ENCODE measurements at regions not wholly inside any gene's neighbourhood (a gene's known extent, or its start where the extent isn't known, plus 50 kb on each side); places are given as distances from the start of the nearest gene placed in this dataset.

DNA sequence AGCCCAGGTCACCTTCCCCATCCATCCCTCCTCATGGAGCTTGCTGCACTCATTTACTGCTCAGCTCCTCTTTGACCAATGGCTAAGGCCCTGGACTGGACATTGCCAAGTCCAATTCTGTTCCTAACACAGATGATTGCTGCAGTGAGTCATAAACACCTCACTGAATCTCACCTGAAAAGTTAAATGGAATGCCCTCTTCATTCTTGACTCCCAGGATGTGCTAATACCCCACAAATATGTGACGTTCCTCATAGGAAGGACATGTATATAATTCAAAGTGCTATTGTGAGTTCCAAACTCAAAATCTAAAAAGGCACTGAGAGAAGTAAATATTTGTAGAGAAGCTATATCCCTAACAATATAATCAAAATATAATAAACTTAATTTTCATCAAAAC lies 73.5 kb upstream of the DLX6 start:
- TF ChIP-seq, protein P1, sequence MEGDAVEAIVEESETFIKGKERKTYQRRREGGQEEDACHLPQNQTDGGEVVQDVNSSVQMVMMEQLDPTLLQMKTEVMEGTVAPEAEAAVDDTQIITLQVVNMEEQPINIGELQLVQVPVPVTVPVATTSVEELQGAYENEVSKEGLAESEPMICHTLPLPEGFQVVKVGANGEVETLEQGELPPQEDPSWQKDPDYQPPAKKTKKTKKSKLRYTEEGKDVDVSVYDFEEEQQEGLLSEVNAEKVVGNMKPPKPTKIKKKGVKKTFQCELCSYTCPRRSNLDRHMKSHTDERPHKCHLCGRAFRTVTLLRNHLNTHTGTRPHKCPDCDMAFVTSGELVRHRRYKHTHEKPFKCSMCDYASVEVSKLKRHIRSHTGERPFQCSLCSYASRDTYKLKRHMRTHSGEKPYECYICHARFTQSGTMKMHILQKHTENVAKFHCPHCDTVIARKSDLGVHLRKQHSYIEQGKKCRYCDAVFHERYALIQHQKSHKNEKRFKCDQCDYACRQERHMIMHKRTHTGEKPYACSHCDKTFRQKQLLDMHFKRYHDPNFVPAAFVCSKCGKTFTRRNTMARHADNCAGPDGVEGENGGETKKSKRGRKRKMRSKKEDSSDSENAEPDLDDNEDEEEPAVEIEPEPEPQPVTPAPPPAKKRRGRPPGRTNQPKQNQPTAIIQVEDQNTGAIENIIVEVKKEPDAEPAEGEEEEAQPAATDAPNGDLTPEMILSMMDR (IDR thresholded peaks at IDR 0.05; ENCODE audit: unreplicated experiment) = no peak
- Mint-ChIP-seq H3K27me3 (peaks cover 4% of the 10 kb centered on the region), H3K36me3 (ENCODE audit: insufficient read depth) (no peaks in the 10 kb centered on the region), H3K4me1 (ENCODE audit: low read depth) (no peaks in the 10 kb centered on the region), H3K27ac (no peak overlapping the region), H3K4me3 (ENCODE audit: low read depth) (no peak overlapping the region), H3K9me3 (ENCODE audit: low read depth) (no peaks in the 10 kb centered on the region)
- no peak for DNase-seq (ENCODE audit: low spot score, unreplicated experiment)

DNA sequence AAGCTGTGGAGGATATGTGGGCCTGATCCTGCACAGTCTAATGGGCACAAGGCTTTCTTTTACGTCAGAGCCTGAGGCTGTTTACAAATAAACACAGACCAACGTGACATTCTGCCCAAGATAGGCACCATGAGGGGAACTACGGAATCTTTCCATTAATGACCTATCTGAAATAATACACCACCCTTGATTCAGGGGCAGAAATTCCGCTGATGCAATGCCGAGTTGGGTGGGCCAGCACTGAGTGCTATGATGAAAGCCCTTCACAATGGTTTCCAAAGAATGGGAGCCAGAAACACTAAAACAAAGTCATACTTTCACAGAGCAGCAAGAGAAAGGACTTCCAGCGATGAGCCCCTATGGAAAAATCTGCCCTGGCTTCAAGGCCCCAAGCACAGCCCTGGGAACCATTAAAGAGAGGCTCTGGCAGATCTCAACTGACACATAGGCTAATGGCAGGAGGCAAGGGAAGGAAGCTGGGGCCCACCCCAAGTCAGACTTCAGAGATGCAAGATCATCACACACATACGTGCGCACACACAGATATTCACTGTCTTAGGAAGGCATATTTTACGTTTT lies 72.2 kb upstream of the DLX6 start:
- no peak for DNase-seq (ENCODE audit: low spot score, unreplicated experiment)
- Mint-ChIP-seq H3K27me3 (peaks cover 4% of the 10 kb centered on the region), H3K4me1 (ENCODE audit: low read depth) (no peaks in the 10 kb centered on the region), H3K27ac (no peak overlapping the region), H3K9me3 (ENCODE audit: low read depth) (no peaks in the 10 kb centered on the region), H3K4me3 (ENCODE audit: low read depth) (no peak overlapping the region), H3K36me3 (ENCODE audit: insufficient read depth) (no peaks in the 10 kb centered on the region)
- TF ChIP-seq, protein P1 (IDR thresholded peaks at IDR 0.05; ENCODE audit: unreplicated experiment) = no peak

DNA sequence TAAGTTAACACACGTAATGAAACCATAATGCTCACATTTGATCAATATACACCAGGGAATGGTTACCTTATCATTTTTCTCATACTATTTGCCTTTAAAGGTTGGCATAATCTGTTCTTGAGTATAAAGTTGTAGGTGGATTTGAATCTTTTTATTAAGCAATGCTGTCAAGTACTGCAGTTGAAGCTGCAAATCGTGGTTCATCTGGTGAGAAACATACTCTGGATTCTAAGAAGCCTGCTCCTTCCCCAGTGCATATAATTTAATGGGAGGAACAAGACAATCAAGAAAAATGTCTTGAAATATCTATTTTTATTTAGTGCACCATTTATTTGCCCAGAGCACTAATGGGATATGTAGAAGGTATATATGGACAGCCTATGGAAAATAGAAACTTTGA lies 68.7 kb upstream of the DLX6 start:
- Mint-ChIP-seq H3K4me1 (ENCODE audit: low read depth) (no peaks in the 10 kb centered on the region), H3K27me3 (peaks cover 4% of the 10 kb centered on the region), H3K27ac (no peak overlapping the region), H3K4me3 (ENCODE audit: low read depth) (no peak overlapping the region), H3K9me3 (ENCODE audit: low read depth) (no peaks in the 10 kb centered on the region), H3K36me3 (ENCODE audit: insufficient read depth) (no peaks in the 10 kb centered on the region)
- no peak for DNase-seq (ENCODE audit: low spot score, unreplicated experiment)
- TF ChIP-seq, protein P1 (IDR thresholded peaks at IDR 0.05; ENCODE audit: unreplicated experiment) = no peak

DNA sequence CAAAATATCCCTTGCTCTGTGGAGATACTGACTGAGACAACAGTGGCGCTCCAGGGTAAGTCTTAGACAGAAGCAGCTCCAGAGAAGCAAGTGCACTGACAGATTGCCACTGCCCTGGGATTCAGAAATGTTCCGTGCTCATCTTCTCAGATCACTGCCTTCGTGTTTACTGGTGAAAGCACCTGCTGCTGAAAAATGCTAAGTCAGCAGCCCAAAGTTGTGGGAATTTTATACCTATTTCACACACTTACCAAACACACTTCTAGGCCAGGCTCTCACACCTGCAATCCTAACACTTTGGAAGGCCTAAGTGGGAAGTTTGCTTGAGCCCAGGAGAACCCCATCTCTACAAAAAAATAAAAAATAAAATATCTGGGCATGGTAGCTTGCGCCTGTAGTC lies 63.2 kb upstream of the DLX6 start:
- DNase-seq (ENCODE audit: low spot score, unreplicated experiment) = no peak
- Mint-ChIP-seq H3K4me1 (ENCODE audit: low read depth) (no peaks in the 10 kb centered on the region), H3K27ac (no peak overlapping the region), H3K27me3 (no peaks in the 10 kb centered on the region), H3K4me3 (ENCODE audit: low read depth) (no peak overlapping the region), H3K9me3 (ENCODE audit: low read depth) (no peaks in the 10 kb centered on the region), H3K36me3 (ENCODE audit: insufficient read depth) (no peaks in the 10 kb centered on the region)
- TF ChIP-seq, protein P1 (IDR thresholded peaks at IDR 0.05; ENCODE audit: unreplicated experiment) = no peak

DNA sequence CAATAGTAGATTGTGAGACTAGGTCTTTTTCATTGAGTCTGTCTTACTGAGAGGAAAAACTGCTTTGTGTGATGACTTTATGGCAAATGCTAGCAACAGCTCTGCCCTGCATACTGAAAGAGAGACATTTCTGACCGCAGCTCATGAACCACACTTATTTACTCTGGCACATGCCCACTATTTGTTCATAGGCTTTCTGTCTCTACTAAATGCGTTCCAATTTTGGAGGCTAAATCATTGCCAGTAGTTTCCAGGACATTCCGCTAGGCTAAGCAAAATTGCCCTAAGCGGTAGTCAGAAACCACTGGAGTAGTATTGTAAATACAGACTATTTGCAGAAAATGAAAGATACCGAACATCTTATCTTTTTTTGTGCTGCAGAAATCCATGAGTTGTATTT lies 55.6 kb upstream of the DLX6 start:
- H3K27ac Mint-ChIP-seq = no peak overlapping the region
- no peak overlapping the region for H3K4me3 Mint-ChIP-seq (ENCODE audit: low read depth)
- H3K27me3 Mint-ChIP-seq = no peaks in the 10 kb centered on the region
- no peaks in the 10 kb centered on the region for H3K36me3 Mint-ChIP-seq (ENCODE audit: insufficient read depth)
- TF ChIP-seq, protein P1 (IDR thresholded peaks at IDR 0.05; ENCODE audit: unreplicated experiment) = no peak
- DNase-seq (ENCODE audit: low spot score, unreplicated experiment) = no peak
- H3K9me3 Mint-ChIP-seq (ENCODE audit: low read depth) = no peaks in the 10 kb centered on the region
- no peaks in the 10 kb centered on the region for H3K4me1 Mint-ChIP-seq (ENCODE audit: low read depth)

Data from progenitor cell of endocrine pancreas (in vitro differentiated cells).